Endothelial cell of umbilical vein (primary cell): ENCODE measurements at regions not wholly inside any gene's neighbourhood (a gene's known extent, or its start where the extent isn't known, plus 50 kb on each side); places are given as distances from the start of the nearest gene placed in this dataset.
A peak's percentile ranks its signal among the peaks of the same experiment; 100 is the strongest.
"Not testable (repeated sequence)": the region's sequence is repeated elsewhere in the genome, so short reads cannot be mapped to it uniquely, and the experiment has no call there.

ENCODE experiments used
- BruUV-seq: library from RNA; stranded (reverse); fragments of 400-500 nt; replicated peaks from 2 replicates; lab custom pipeline; 2021; lab: Mats Ljungman, UMichigan
- CTCF ChIA-PET: fragments of 300-600, 350-600 bp; sonication (Branson Sonifier 250); formaldehyde crosslinking; loops from one replicate; lab custom pipeline; 2021; ENCODE audit warnings: antibody characterized with exemption, inconsistent platforms; lab: Charles Lee
- POLR2A ChIA-PET: fragments of 300-600, 350-600 bp; sonication (Branson Sonifier 250); formaldehyde crosslinking; loops from one replicate; lab custom pipeline; 2021; ENCODE audit warnings: antibody characterized with exemption, inconsistent platforms; lab: Charles Lee
- DNase-seq: peaks from one replicate; pipeline ENCODE4 v3.0.0-alpha.2; 2011; ENCODE audit warnings: low read depth, low spot score
- FAIRE-seq: peaks from 2 replicates; lab custom pipeline; 2011; peaks lifted over from hg19 to GRCh38; lab: Jason Lieb, UNC
- H2AFZ ChIP-seq: 2 replicates; pipeline ENCODE4 v1.6.0; 2012; ENCODE audit warnings: low read depth, low read length, control low read depth, inconsistent platforms
- H3K27ac ChIP-seq: 2 replicates; pipeline ENCODE4 v1.5.1; 2011; ENCODE audit warnings: low read depth, mild to moderate bottlenecking, control low read depth, low read length, moderate library complexity; ENCODE audit not compliant: insufficient read depth
- H3K27me3 ChIP-seq, 2 experiments: 2 replicates each; pipeline versions ENCODE4 v1.6.0 to v1.6.1; 2011; ENCODE audit warnings: low read length in 2 of 2, mixed read lengths in 1 of 2; ENCODE audit not compliant: control insufficient read depth in 2 of 2, insufficient read depth in 2 of 2
- H3K36me3 ChIP-seq, 2 experiments: 2 replicates in 1 of 2; 3 replicates in 1 of 2; pipeline ENCODE4 v1.5.1; 2011; ENCODE audit warnings: low read length in 2 of 2, mild to moderate bottlenecking in 1 of 2, moderate library complexity in 1 of 2; ENCODE audit not compliant: control insufficient read depth in 2 of 2, insufficient read depth in 2 of 2; ENCODE audit errors: extremely low read depth in 1 of 2
- H3K4me1 ChIP-seq: 3 replicates; pipeline ENCODE4 v1.5.1; 2011; ENCODE audit warnings: mild to moderate bottlenecking, low read length; ENCODE audit not compliant: control insufficient read depth, insufficient read depth; ENCODE audit errors: extremely low read depth
- H3K4me2 ChIP-seq: 2 replicates; pipeline ENCODE4 v1.6.1; 2011; ENCODE audit warnings: low read length, control low read depth, mixed read lengths; ENCODE audit not compliant: insufficient read depth
- H3K4me3 ChIP-seq, 3 experiments: fragments of 200-600 bp in 1 of 3; sonication (generic), shearing (Covaris generic) in 1 of 3; replicated peaks in 1 of 3; 2 replicates each; pipeline ENCODE4 v1.5.1; 2011 to 2016; ENCODE audit warnings: control low read depth in 3 of 3, low read length in 3 of 3, mild to moderate bottlenecking in 2 of 3, inconsistent platforms in 1 of 3, low read depth in 1 of 3, moderate library complexity in 1 of 3; ENCODE audit not compliant: insufficient read depth in 1 of 3
- H3K79me2 ChIP-seq: 2 replicates; pipeline ENCODE4 v1.6.0; 2012; ENCODE audit warnings: low read length, inconsistent platforms; ENCODE audit not compliant: control insufficient read depth, insufficient read depth
- H3K9ac ChIP-seq: replicated peaks from 2 replicates; pipeline ENCODE3; 2011; ENCODE audit warnings: low read length, control low read depth; ENCODE audit not compliant: insufficient read depth; ENCODE audit errors: extremely low read depth
- H3K9me1 ChIP-seq: replicated peaks from 3 replicates; pipeline ENCODE4 v1.6.0; 2011; ENCODE audit warnings: mild to moderate bottlenecking, low read length; ENCODE audit not compliant: control insufficient read depth, insufficient read depth; ENCODE audit errors: extremely low read depth
- H3K9me3 ChIP-seq: replicated peaks from 2 replicates; pipeline ENCODE4 v1.5.1; 2012; ENCODE audit warnings: low read length, inconsistent platforms; ENCODE audit not compliant: control insufficient read depth, insufficient read depth
- H4K20me1 ChIP-seq: replicated peaks from 2 replicates; pipeline ENCODE3; 2011; ENCODE audit warnings: mild to moderate bottlenecking, low read length; ENCODE audit not compliant: control insufficient read depth, insufficient read depth; ENCODE audit errors: extremely low read depth
- CTCF ChIP-seq, 2 donors: IDR thresholded peaks; 1 replicate in 1 of 2; 2 replicates in 1 of 2; pipeline ENCODE4 v1.5.1; 2011; ENCODE audit warnings: low read length in 2 of 2, mild to moderate bottlenecking in 2 of 2, moderate library complexity in 2 of 2, control low read depth in 1 of 2, inconsistent platforms in 1 of 2, low read depth in 1 of 2; ENCODE audit not compliant: insufficient read depth in 1 of 2; ENCODE audit errors: extremely low read depth in 1 of 2
- MAX ChIP-seq: IDR thresholded peaks from 2 replicates; pipeline ENCODE4 v1.6.1; 2011; ENCODE audit not compliant: insufficient read depth, insufficient read length
- POLR2A ChIP-seq: IDR thresholded peaks from 2 replicates; pipeline ENCODE4 v1.6.1; 2012; ENCODE audit warnings: low read depth, mild to moderate bottlenecking, control low read depth, low read length
- POLR2AphosphoS5 ChIP-seq: IDR thresholded peaks from 2 replicates; pipeline ENCODE4 v1.6.1; 2012; ENCODE audit warnings: low read depth, mild to moderate bottlenecking, control low read depth, low read length, moderate library complexity; ENCODE audit not compliant: insufficient read depth
- dilution Hi-C: fragments of 300-500 bp; cut with MboI; formaldehyde crosslinking; loops from one replicate; pipeline ENCODE4 v1.15.0; 2019; ENCODE audit warnings: low sequenced_read_pairs; ENCODE audit not compliant: extremely low pct_ligation_motif_present
- intact Hi-C: fragments of 100-400 bp; cut with micrococcal nuclease; formaldehyde crosslinking; loops from one replicate; pipeline ENCODE4 v1.10.0; 2022

- H3K79me2 ChIP-seq, H3K9me1 ChIP-seq, H3K36me3 ChIP-seq, POLR2A ChIA-PET, dilution Hi-C loops, FAIRE-seq, BruUV-seq, H3K27me3 ChIP-seq, H3K9me3 ChIP-seq, intact Hi-C loops, H4K20me1 ChIP-seq, H3K4me1 ChIP-seq: not testable (repeated sequence)
- peak overlapping the region; percentile 81 for H3K9ac ChIP-seq
- TF ChIP-seq POLR2AphosphoS5 (peak; percentile 83), MAX (peak; percentile 40), CTCF (IDR thresholded peaks at IDR 0.05; ENCODE audit: extremely low read depth in 1 of 2, insufficient read depth in 1 of 2, low read depth in 1 of 2, low read length in 2 of 2) (peak; percentile 90 to 94), POLR2A (peak; percentile 80)
- peak overlapping the region; percentile 88 for H3K27ac ChIP-seq
- peak overlapping the region; percentile 82 for H3K4me2 ChIP-seq
- CTCF ChIA-PET: interaction anchor here (1.0 to 1.6 kb wide), 2 partner anchors 9 to 72 kb away, joined by 3 to 8 read pairs; no protein-coding TSS in a partner anchor
- H3K4me3 ChIP-seq: peak overlapping the region; percentile 53 to 98 (median 84)
- peak overlapping the region; percentile 100 for H2AFZ ChIP-seq
- DNase-seq: peak; percentile 99
Measured at GRCh38 chr9:40991741-40992471, 136.6 kb downstream of the FOXD4L6 start.

GRCh38 chr9:40991100-40991740, 137.3 kb downstream of the FOXD4L6 start:
- CTCF ChIA-PET: interaction anchor here (1.0 to 1.6 kb wide), 2 partner anchors 10 to 73 kb away, joined by 3 to 8 read pairs; no protein-coding TSS in a partner anchor

GRCh38 chr9:40986332-40986731, 142.1 kb downstream of the FOXD4L6 start:
- H3K79me2 ChIP-seq, H3K36me3 ChIP-seq, H3K4me3 ChIP-seq, H3K4me1 ChIP-seq, DNase-seq, H3K9me1 ChIP-seq, H3K9ac ChIP-seq, dilution Hi-C loops, H3K9me3 ChIP-seq, H3K27ac ChIP-seq, H4K20me1 ChIP-seq, H2AFZ ChIP-seq, FAIRE-seq, CTCF ChIA-PET, BruUV-seq, POLR2A ChIA-PET, H3K4me2 ChIP-seq, intact Hi-C loops, H3K27me3 ChIP-seq: not testable (repeated sequence)

More at GRCh38 chr9:40991100-40991740, 137.3 kb downstream of the FOXD4L6 start:
- intact Hi-C loops, H3K9me3 ChIP-seq, FAIRE-seq, H3K36me3 ChIP-seq, dilution Hi-C loops, H4K20me1 ChIP-seq, H3K9me1 ChIP-seq, H3K4me1 ChIP-seq, H3K27me3 ChIP-seq, POLR2A ChIA-PET, H3K79me2 ChIP-seq, DNase-seq: not testable (repeated sequence)
- Histone ChIP-seq H3K9ac (peak overlapping the region; percentile 81), H2AFZ (peak overlapping the region; percentile 100), H3K4me2 (peak overlapping the region; percentile 82), H3K4me3 (peak overlapping the region; percentile 53 to 98 (median 84)), H3K27ac (peak overlapping the region; percentile 88)
- BruUV-seq: TSS peak; percentile 50
